ENCODE measurements at regions not wholly inside any gene's neighbourhood (a gene's known extent, or its start where the extent isn't known, plus 50 kb on each side); places are given as distances from the start of the nearest gene placed in this dataset.

DNA sequence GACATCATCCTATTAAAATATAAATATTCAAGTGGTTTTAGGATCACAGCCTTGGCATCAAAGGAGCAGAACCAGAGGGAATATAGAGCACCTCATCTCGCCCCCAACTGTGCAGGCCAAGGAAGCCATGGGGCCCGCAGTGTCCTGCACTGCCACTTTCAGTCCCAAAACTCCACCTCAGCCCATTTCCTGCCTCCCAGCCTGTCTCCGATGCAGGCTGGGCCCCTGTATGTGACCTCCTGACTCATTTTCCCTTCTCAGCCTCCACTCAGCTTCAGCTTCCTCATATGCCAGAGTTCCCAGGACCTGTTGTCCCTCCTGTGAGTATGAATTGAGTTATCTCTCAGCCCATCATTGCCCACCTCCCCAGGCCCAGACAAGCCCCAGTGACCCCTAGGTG is 72.9 kb upstream of the GLI2 start:
- no peak overlapping the region for H3K27ac ChIP-seq
- no peaks in the 10 kb centered on the region for H3K9me3 ChIP-seq (ENCODE audit: low read depth)
- no peaks in the 10 kb centered on the region for H3K4me1 ChIP-seq (ENCODE audit: low read depth)
- no peak overlapping the region for H3K4me3 ChIP-seq
- TF ChIP-seq, protein P1, sequence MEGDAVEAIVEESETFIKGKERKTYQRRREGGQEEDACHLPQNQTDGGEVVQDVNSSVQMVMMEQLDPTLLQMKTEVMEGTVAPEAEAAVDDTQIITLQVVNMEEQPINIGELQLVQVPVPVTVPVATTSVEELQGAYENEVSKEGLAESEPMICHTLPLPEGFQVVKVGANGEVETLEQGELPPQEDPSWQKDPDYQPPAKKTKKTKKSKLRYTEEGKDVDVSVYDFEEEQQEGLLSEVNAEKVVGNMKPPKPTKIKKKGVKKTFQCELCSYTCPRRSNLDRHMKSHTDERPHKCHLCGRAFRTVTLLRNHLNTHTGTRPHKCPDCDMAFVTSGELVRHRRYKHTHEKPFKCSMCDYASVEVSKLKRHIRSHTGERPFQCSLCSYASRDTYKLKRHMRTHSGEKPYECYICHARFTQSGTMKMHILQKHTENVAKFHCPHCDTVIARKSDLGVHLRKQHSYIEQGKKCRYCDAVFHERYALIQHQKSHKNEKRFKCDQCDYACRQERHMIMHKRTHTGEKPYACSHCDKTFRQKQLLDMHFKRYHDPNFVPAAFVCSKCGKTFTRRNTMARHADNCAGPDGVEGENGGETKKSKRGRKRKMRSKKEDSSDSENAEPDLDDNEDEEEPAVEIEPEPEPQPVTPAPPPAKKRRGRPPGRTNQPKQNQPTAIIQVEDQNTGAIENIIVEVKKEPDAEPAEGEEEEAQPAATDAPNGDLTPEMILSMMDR (IDR thresholded peaks at IDR 0.05; ENCODE audit: low read depth, low read length): no peak
- H3K27me3 ChIP-seq: peaks cover 32% of the 10 kb centered on the region
- no peak for DNase-seq (ENCODE audit: low read depth in 1 of 2, low spot score in 1 of 2)
- no peaks in the 10 kb centered on the region for H3K36me3 ChIP-seq

DNA sequence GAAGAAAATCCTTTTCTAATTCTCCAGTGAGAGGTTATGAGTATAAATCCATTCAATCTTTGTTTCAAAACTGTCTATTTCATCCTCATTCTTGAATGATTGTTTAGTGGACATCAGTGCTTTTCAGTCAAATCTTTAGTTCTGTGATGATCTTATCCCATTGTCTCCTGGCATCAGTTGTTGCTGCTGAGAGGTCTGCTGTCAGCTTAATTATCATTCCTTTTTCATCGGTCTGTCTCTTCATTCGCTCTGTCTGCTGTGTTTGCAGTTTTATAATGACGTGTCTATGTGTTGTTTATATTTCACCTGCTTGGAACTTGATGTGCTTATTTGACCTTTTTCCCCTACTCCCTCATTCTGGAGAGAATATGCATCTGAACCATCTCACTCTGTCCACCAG is 69.2 kb upstream of the GLI2 start:
- no peak for DNase-seq (ENCODE audit: low read depth in 1 of 2, low spot score in 1 of 2)
- H3K27ac ChIP-seq: no peak overlapping the region
- no peaks in the 10 kb centered on the region for H3K9me3 ChIP-seq (ENCODE audit: low read depth)
- TF ChIP-seq, protein P1 (IDR thresholded peaks at IDR 0.05; ENCODE audit: low read depth, low read length): no peak
- H3K36me3 ChIP-seq: no peaks in the 10 kb centered on the region
- H3K27me3 ChIP-seq: peaks cover 37% of the 10 kb centered on the region
- no peaks in the 10 kb centered on the region for H3K4me1 ChIP-seq (ENCODE audit: low read depth)
- no peak overlapping the region for H3K4me3 ChIP-seq

DNA sequence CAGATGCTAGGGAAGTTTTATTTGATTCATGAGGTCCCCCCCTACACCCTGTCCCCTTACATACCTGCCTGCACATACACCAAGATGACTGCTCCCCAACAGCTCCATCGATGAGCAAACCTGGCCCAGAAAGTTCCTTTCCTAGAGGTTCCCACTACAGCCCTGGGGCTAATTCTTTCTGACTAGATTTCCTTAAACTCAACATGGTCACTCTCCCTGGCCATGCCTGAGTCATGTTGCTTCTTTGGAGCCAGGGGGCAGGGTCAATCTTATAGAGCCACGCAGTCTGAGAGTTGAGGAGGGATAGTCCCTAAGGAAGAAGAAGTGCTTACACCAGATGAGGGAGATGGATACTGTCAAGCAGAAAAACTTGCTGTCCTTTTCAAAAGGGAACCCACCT is 67.7 kb upstream of the GLI2 start:
- TF ChIP-seq, protein P1 (IDR thresholded peaks at IDR 0.05; ENCODE audit: low read depth, low read length): no peak
- Histone ChIP-seq H3K9me3 (ENCODE audit: low read depth) (no peaks in the 10 kb centered on the region), H3K4me1 (ENCODE audit: low read depth) (no peaks in the 10 kb centered on the region), H3K27ac (no peak overlapping the region), H3K4me3 (no peak overlapping the region), H3K27me3 (peaks cover 36% of the 10 kb centered on the region), H3K36me3 (no peaks in the 10 kb centered on the region)
- no peak for DNase-seq (ENCODE audit: low read depth in 1 of 2, low spot score in 1 of 2)

DNA sequence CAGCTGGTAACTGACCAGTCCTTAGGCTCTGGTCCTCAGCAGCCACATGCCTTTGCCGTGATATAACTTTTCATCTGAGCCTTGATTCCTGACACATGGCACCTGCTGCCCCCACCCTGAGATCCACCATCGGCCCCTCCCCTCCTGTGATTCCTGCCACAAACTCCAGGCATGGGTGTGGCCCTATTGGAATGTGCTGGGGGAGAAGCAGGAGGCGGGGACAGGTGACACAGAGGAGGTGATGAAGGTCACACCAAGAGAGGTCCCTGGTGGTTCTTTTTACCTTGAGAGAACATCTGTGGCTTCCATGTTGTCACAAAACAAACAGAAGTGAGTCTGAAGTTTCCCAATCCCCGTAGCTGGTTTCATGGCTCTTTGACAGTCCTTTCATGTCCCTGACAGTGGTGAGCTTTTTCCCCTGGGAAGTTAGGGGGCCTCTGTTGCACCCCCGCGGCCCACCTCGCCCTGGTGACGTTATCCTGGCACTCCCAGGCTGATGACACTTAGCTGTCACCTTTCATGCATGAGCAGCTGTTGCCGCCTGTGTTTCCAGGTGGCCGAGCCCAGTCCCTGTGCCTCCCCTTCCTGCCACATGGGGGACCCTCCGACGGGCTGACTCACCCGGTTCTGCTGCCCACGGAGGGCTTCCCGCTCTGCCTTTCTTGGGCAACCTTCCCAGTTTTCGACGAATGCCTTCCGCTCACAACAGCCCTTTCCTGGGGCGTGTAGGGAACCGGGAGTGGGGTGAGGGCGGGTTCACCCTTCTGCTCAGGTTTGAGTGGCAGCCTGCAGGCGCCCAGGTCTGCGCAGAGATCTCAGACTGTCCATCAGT is 66.3 kb upstream of the GLI2 start:
- Histone ChIP-seq H3K4me3 (no peak overlapping the region), H3K27ac (no peak overlapping the region), H3K36me3 (no peaks in the 10 kb centered on the region), H3K9me3 (ENCODE audit: low read depth) (no peaks in the 10 kb centered on the region), H3K27me3 (peaks cover 40% of the 10 kb centered on the region), H3K4me1 (ENCODE audit: low read depth) (no peaks in the 10 kb centered on the region)
- peak; percentile 38 to 84 for DNase-seq (ENCODE audit: low read depth in 1 of 2, low spot score in 1 of 2)
- TF ChIP-seq, protein P1 (IDR thresholded peaks at IDR 0.05; ENCODE audit: low read depth, low read length): peak; percentile 61

DNA sequence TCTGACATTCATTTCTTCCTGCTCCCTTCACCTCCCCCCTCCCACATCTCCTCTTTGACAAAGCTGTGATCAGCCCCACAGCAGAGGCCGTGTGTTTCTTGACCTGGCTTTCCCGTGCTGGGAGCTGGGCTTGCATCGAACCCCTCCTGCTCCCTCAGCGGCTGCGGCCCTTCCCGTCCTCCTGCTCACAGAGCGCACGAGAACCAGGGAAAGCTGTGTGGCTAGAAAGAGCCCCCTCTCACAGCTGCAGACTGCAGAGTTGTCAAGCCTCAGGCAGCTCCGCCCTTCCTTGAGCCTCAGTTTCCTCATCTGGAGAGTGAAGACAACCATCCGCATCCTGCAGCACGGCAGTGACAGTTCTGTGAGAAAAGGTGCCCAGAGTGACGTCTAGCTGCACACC is 65.7 kb upstream of the GLI2 start:
- no peak overlapping the region for H3K4me3 ChIP-seq
- DNase-seq (ENCODE audit: low read depth in 1 of 2, low spot score in 1 of 2): no peak
- no peak overlapping the region for H3K27ac ChIP-seq
- no peaks in the 10 kb centered on the region for H3K36me3 ChIP-seq
- no peaks in the 10 kb centered on the region for H3K4me1 ChIP-seq (ENCODE audit: low read depth)
- H3K9me3 ChIP-seq (ENCODE audit: low read depth): no peaks in the 10 kb centered on the region
- H3K27me3 ChIP-seq: peaks cover 40% of the 10 kb centered on the region
- TF ChIP-seq, protein P1 (IDR thresholded peaks at IDR 0.05; ENCODE audit: low read depth, low read length): no peak

Measured in cardiac muscle cell (in vitro differentiated cells and primary cell).